HEK293T (cell line): ENCODE measurements at regions not wholly inside any gene's neighbourhood (a gene's known extent, or its start where the extent isn't known, plus 50 kb on each side); places are given as distances from the start of the nearest gene placed in this dataset.

Experiments used
- CTCF ChIA-PET: fragments of 350-600 bp; formaldehyde crosslinking; extraction: SDS; loops from one replicate; lab custom pipeline; 2021; ENCODE audit warnings: antibody characterized with exemption, inconsistent platforms; lab: Yijun Ruan, JAX
- POLR2A ChIA-PET: fragments of 350-600 bp; formaldehyde crosslinking; extraction: SDS; loops from one replicate; lab custom pipeline; 2020; ENCODE audit warnings: antibody characterized with exemption, inconsistent platforms; lab: Yijun Ruan, JAX
- DNase-seq: peaks from one replicate; pipeline ENCODE4 v3.0.0; 2012; ENCODE audit warnings: mixed read lengths; ENCODE audit errors: extremely low spot score
- ARNT ChIP-seq: fragments of 450-650 bp; IDR thresholded peaks from 2 replicates; pipeline ENCODE4 v1.6.1; 2017; ENCODE audit warnings: mild to moderate bottlenecking
- BHLHE40 ChIP-seq: fragments of 450-650 bp; IDR thresholded peaks from 2 replicates; pipeline ENCODE4 v1.6.1; 2016; ENCODE audit warnings: mild to moderate bottlenecking, moderate library complexity, borderline replicate concordance
- CTBP1 ChIP-seq: fragments of 450-650 bp; IDR thresholded peaks from 2 replicates; pipeline ENCODE4 v1.6.1; 2016; ENCODE audit warnings: borderline replicate concordance
- ELF4 ChIP-seq: fragments of 450-650 bp; IDR thresholded peaks from 2 replicates; pipeline ENCODE4 v1.6.1; 2017; ENCODE audit warnings: antibody characterized with exemption
- FOXA1 ChIP-seq: fragments of 450-650 bp; IDR thresholded peaks from 2 replicates; pipeline ENCODE4 v1.6.1; 2016; ENCODE audit warnings: mild to moderate bottlenecking
- FOXK2 ChIP-seq: fragments of 450-650 bp; IDR thresholded peaks from 2 replicates; pipeline ENCODE4 v1.6.1; 2016; ENCODE audit warnings: mild to moderate bottlenecking
- FOXM1 ChIP-seq: fragments of 450-650 bp; IDR thresholded peaks from 2 replicates; pipeline ENCODE4 v1.6.1; 2017; ENCODE audit warnings: mild to moderate bottlenecking, borderline replicate concordance
- HDGF ChIP-seq: fragments of 450-650 bp; IDR thresholded peaks from 2 replicates; pipeline ENCODE4 v1.6.1; 2017; ENCODE audit warnings: antibody characterized with exemption, borderline replicate concordance
- L3MBTL2 ChIP-seq: fragments of 450-650 bp; conservative IDR thresholded peaks from 2 replicates; pipeline ENCODE4 v1.6.1; 2016; ENCODE audit warnings: mild to moderate bottlenecking
- LEF1 ChIP-seq: fragments of 450-650 bp; IDR thresholded peaks from 2 replicates; pipeline ENCODE4 v1.6.1; 2017; ENCODE audit warnings: mild to moderate bottlenecking, borderline replicate concordance
- NFRKB ChIP-seq: fragments of 450-650 bp; IDR thresholded peaks from 2 replicates; pipeline ENCODE4 v1.6.1; 2016; ENCODE audit warnings: mild to moderate bottlenecking, moderate library complexity
- SP1 ChIP-seq: fragments of 450-650 bp; IDR thresholded peaks from 2 replicates; pipeline ENCODE4 v1.6.1; 2017
- SUZ12 ChIP-seq: fragments of 450-650 bp; IDR thresholded peaks from 2 replicates; pipeline ENCODE4 v1.6.1; 2016; ENCODE audit warnings: mild to moderate bottlenecking
- TARDBP ChIP-seq: fragments of 450-650 bp; IDR thresholded peaks from 2 replicates; pipeline ENCODE4 v1.6.1; 2016
- ZNF384 ChIP-seq: fragments of 450-650 bp; IDR thresholded peaks from 2 replicates; pipeline ENCODE4 v1.6.1; 2016
- TF ChIP-seq, protein P1 (sequence below): fragments of 450-650 bp; IDR thresholded peaks from 2 replicates; pipeline ENCODE4 v1.6.1; 2016

DNA sequence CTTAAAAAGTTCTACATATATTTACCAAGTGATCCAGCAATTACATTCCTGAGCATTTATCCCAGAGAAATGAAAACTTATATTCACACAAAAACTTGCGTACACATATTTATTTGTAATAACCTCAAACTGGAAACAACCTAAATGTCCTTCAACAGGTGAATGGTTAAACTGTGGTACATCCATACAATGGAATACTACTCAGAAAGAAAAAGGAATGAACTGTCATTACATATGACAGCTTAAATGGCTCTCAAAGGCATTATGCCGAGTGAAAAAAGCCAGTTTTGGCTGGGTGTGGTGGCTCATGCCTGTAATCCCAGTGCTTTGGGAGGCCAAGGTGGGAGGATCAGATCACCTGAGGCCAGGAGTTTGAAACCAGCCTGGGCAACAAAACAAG is 79.1 kb upstream of the DYNC1I2 start:
- TF ChIP-seq BHLHE40, result no peak
- TF ChIP-seq ELF4, result no peak
- TF ChIP-seq SUZ12, result no peak
- ChIA-PET POLR2A (no interaction called here), CTCF (no interaction called here)
- no peak for DNase-seq

DNA sequence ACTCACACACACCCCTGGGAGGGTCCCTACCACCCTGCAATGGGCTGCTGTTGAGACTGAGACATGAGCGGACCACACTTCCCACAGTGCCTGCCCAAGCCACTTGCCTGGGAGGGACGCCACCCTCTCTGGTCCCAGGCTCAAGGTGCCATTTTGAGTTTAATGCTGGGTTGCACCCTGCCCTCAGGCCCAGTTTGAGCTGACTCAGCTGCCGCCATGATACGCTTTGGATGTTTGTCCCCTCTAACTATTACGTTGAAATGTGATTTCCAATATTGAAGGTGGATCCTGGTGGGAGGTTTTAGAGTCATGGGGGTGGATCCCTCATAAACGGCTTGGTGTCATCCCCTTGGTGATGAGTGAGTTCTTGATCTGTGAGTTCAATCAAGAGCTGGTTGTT is 76.4 kb upstream of the DYNC1I2 start:
- TF ChIP-seq, protein P1, sequence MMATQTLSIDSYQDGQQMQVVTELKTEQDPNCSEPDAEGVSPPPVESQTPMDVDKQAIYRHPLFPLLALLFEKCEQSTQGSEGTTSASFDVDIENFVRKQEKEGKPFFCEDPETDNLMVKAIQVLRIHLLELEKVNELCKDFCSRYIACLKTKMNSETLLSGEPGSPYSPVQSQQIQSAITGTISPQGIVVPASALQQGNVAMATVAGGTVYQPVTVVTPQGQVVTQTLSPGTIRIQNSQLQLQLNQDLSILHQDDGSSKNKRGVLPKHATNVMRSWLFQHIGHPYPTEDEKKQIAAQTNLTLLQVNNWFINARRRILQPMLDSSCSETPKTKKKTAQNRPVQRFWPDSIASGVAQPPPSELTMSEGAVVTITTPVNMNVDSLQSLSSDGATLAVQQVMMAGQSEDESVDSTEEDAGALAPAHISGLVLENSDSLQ, result no peak
- TF ChIP-seq FOXA1 (no peak), BHLHE40 (no peak), ELF4 (no peak), NFRKB (no peak), SUZ12 (no peak), TARDBP (no peak), SP1 (no peak), CTBP1 (no peak), L3MBTL2 (no peak), ARNT (no peak), LEF1 (no peak), ZNF384 (no peak), HDGF (no peak), FOXM1 (no peak), FOXK2 (no peak)

DNA sequence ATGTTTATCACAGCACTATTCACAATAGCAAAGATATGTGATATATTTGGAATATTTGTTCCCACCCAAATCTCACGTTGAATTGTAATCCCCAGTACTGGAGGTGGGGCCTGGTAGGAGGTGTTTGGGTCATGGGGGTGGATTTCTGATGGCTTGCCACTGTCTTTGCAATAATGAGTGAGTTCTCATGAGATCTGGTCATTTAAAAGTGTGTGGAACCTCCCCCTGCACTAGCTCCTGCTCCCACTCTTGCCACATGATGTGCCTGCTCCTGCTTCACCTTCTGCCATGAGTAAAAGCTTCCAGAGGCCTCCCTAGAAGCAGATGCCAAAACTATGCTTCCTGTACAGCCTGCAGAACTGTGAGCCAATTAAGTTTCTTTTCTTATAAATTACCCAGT is 72.2 kb upstream of the DYNC1I2 start:
- ChIA-PET POLR2A (no interaction called here), CTCF (no interaction called here)
- TF ChIP-seq, protein P1, result no peak
- no peak for TF ChIP-seq L3MBTL2
- no peak for TF ChIP-seq FOXA1
- no peak for TF ChIP-seq SUZ12
- TF ChIP-seq SP1, result no peak
- no peak for TF ChIP-seq BHLHE40
- TF ChIP-seq HDGF, result no peak
- TF ChIP-seq ARNT, result no peak
- TF ChIP-seq NFRKB, result no peak
- TF ChIP-seq FOXK2, result no peak
- no peak for TF ChIP-seq TARDBP
- no peak for TF ChIP-seq ZNF384
- no peak for TF ChIP-seq FOXM1
- no peak for TF ChIP-seq LEF1
- TF ChIP-seq ELF4, result no peak
- TF ChIP-seq CTBP1, result no peak
- DNase-seq, result no peak

More for the DNA sequence above, 76.4 kb upstream of the DYNC1I2 start:
- CTCF ChIA-PET, result no interaction called here
- no peak for DNase-seq
- POLR2A ChIA-PET, result no interaction called here

DNA sequence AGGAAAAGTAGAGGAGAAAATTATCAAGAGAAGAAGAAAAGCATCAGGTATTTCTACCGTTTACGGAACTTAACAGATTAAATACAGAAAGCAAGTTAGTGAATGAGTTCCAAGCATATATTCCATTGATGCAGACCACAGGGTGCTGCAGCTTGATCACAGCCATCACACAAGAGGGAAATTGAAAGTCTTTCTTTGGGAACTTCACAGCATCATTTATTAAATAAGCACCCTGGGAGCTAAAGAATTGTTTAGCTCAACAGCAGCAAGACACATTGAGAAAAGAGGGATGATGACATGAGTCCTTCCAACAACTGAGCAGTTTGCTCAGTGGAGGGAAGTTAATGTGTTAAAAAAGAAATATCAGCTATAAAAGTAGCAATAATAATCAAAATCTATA is 69.3 kb upstream of the DYNC1I2 start:
- ChIA-PET POLR2A (no interaction called here), CTCF (interaction anchor here (0.7 kb wide), 1 partner anchor 23 kb away, joined by 3 read pairs; no protein-coding TSS in a partner anchor)
- no peak for DNase-seq

DNA sequence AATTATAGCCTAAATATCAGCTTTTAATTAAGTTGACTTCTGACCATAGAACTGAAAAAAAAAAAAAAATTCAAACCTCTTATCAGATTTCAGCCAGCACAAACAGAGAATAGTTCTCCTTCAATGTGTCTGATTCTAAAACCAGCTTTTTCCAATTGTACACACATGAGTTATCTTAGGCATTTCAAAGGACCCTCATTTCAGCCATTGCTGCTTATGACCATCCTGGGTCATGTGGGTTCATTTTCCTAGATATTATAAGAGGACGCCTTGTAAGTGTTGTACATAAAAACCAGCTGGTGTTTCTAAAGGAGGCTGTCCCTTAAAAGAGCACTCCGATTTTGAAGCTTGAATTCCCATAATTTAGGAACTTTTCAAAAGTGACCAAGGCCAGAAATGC is 62.3 kb upstream of the DYNC1I2 start:
- no peak for TF ChIP-seq FOXM1
- TF ChIP-seq HDGF, result no peak
- no peak for TF ChIP-seq TARDBP
- no peak for TF ChIP-seq L3MBTL2
- TF ChIP-seq, protein P1, result no peak
- TF ChIP-seq ARNT, result no peak
- TF ChIP-seq FOXA1, result no peak
- no peak for TF ChIP-seq SUZ12
- TF ChIP-seq FOXK2, result no peak
- no peak for TF ChIP-seq NFRKB
- no peak for TF ChIP-seq CTBP1
- no peak for TF ChIP-seq ZNF384
- no peak for TF ChIP-seq ELF4
- TF ChIP-seq BHLHE40, result no peak
- TF ChIP-seq LEF1, result no peak
- TF ChIP-seq SP1, result no peak
- ChIA-PET POLR2A (no interaction called here), CTCF (no interaction called here)
- no peak for DNase-seq

More for the DNA sequence above, 69.3 kb upstream of the DYNC1I2 start:
- TF ChIP-seq FOXM1 (no peak), TARDBP (no peak), ZNF384 (no peak), FOXK2 (no peak), LEF1 (no peak), SP1 (no peak), HDGF (no peak), L3MBTL2 (no peak), SUZ12 (no peak), ARNT (no peak)
- TF ChIP-seq, protein P1, result no peak

DNA sequence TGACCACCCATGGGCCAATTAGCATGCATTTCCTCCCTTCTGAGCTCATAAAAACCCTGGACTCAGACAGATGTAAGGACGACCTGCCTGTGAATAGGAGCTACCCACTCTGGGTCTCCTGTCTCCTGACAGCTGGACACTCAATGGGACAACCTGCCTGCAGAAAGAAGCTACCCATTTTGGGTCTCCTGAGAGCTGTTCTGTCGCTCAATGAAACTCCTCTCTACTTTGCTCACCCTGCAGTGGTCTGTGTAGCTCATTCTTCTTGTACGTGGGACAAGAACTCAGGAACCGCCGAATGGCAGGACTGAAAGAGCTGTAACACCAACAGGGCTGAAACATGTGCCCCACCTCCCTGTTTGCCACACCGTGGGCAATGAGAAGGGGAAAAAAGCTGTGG is 60.3 kb upstream of the DYNC1I2 start:
- DNase-seq, result no peak
- ChIA-PET CTCF (no interaction called here), POLR2A (no interaction called here)
- TF ChIP-seq SP1 (no peak), LEF1 (no peak)
